ENCODE measurements at regions not wholly inside any gene's neighbourhood (a gene's known extent, or its start where the extent isn't known, plus 50 kb on each side); places are given as distances from the start of the nearest gene placed in this dataset.

DNA sequence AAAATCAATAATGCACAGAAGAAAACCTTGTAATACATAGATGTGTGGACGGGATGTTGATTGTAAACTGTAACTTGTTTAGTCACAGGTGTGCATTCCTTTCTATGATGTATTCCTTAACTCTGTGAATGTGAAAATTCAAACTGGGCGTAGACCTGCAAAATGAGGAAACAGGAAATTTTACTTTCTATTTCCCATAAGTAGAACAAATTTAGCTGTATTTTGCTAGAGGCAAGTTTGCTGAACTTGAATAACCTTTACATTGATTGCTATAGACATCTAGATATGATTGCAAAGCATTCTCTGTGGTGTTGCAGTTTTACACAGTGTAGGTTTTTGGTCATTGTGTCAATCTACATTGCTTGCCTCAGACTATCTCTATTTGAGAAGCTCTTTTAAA lies 368.4 kb upstream of the MAN1A1 start:
- H3K36me3 ChIP-seq: no peaks in the 10 kb centered on the region
- H3K9me3 ChIP-seq: no peaks in the 10 kb centered on the region
- H3K4me1 ChIP-seq: no peaks in the 10 kb centered on the region
- no peak overlapping the region for H3K4me3 ChIP-seq
- no peak overlapping the region for H3K27ac ChIP-seq
- TF ChIP-seq, protein P1, sequence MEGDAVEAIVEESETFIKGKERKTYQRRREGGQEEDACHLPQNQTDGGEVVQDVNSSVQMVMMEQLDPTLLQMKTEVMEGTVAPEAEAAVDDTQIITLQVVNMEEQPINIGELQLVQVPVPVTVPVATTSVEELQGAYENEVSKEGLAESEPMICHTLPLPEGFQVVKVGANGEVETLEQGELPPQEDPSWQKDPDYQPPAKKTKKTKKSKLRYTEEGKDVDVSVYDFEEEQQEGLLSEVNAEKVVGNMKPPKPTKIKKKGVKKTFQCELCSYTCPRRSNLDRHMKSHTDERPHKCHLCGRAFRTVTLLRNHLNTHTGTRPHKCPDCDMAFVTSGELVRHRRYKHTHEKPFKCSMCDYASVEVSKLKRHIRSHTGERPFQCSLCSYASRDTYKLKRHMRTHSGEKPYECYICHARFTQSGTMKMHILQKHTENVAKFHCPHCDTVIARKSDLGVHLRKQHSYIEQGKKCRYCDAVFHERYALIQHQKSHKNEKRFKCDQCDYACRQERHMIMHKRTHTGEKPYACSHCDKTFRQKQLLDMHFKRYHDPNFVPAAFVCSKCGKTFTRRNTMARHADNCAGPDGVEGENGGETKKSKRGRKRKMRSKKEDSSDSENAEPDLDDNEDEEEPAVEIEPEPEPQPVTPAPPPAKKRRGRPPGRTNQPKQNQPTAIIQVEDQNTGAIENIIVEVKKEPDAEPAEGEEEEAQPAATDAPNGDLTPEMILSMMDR (IDR thresholded peaks at IDR 0.05): no peak
- no peaks in the 10 kb centered on the region for H3K27me3 ChIP-seq
- DNase-seq (ENCODE audit: low spot score in 2 of 2): no peak
- intact Hi-C loops (cut with DNase I): no loop called here

DNA sequence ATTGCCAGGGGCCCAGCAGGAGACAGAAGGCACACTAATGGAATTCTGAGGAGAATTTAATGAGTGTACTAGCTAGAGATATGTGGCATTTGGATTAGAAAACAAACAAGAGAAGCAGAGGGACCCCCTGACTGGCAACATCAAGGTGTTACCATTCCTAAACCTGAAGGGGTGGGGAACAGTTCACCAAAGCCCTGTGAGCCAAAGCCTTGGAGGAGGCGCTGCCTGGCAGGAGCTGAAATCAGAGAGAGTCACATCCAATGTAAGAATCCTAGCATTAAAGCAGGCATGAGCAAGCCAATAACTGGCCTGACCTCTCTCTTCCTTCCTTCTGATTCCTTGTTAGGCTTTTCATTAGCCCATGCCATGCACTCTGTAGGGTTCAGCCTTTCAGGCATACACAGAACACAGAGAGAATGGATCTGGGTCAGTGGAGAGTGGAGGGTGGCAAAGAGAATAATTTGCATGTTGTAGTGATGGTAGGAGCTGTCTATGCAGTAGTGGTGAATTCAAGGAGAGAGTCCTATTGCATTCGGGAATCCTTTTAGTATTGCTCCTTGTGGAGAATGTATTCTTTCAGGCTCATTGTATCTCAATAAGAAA lies 367.2 kb upstream of the MAN1A1 start:
- TF ChIP-seq, protein P1 (IDR thresholded peaks at IDR 0.05): no peak
- Histone ChIP-seq H3K27me3 (no peaks in the 10 kb centered on the region), H3K27ac (no peak overlapping the region), H3K36me3 (no peaks in the 10 kb centered on the region), H3K4me3 (no peak overlapping the region), H3K9me3 (no peaks in the 10 kb centered on the region), H3K4me1 (no peaks in the 10 kb centered on the region)
- DNase-seq (ENCODE audit: low spot score in 2 of 2): no peak
- intact Hi-C loops (cut with DNase I): no loop called here

DNA sequence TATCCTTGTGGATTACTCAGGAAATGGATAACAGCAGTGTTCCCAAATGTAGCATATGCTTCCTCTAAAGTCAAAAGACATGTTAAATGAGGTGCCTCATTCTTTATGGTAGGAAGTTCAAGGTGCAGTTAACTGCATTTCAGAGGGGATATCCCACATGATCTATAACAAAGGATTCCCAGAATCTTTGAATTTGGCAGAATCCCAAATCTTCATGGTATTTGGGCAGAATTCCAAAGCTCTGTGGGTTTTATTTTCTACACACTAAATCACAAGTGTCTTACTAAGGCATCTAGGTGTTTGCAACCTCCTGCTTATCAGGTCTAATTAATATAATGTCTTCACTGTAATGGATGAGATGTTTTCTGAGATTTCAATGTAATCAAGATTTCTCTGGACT lies 364.3 kb upstream of the MAN1A1 start:
- Histone ChIP-seq H3K9me3 (no peaks in the 10 kb centered on the region), H3K27ac (no peak overlapping the region), H3K4me3 (no peak overlapping the region), H3K27me3 (no peaks in the 10 kb centered on the region), H3K36me3 (no peaks in the 10 kb centered on the region), H3K4me1 (no peaks in the 10 kb centered on the region)
- DNase-seq (ENCODE audit: low spot score in 2 of 2): no peak
- TF ChIP-seq, protein P1 (IDR thresholded peaks at IDR 0.05): no peak
- intact Hi-C loops (cut with DNase I): no loop called here

DNA sequence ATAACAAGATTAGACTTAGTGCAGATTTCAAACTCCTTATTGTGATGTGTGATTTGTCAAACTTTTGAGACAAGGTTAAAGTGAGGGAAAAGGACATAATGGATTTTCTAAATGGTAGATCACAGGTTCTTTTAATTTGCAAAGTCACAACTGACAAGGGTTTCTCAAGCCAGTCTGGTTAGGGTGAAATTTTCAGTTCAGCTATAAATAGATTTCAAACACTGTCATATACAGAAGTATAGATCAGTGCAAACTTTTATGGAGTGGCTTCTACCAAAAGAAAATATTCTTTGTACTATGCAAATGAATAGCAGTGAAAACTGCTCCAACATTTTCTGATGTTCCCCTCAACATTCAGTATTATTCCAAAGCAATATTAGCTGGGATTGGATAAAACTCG lies 337.1 kb upstream of the MAN1A1 start:
- no peak for DNase-seq (ENCODE audit: low spot score in 2 of 2)
- Histone ChIP-seq H3K27ac (no peak overlapping the region), H3K36me3 (no peaks in the 10 kb centered on the region), H3K27me3 (no peaks in the 10 kb centered on the region), H3K4me3 (no peak overlapping the region), H3K9me3 (no peaks in the 10 kb centered on the region), H3K4me1 (no peaks in the 10 kb centered on the region)
- TF ChIP-seq, protein P1 (IDR thresholded peaks at IDR 0.05): no peak
- intact Hi-C loops (cut with DNase I): no loop called here

DNA sequence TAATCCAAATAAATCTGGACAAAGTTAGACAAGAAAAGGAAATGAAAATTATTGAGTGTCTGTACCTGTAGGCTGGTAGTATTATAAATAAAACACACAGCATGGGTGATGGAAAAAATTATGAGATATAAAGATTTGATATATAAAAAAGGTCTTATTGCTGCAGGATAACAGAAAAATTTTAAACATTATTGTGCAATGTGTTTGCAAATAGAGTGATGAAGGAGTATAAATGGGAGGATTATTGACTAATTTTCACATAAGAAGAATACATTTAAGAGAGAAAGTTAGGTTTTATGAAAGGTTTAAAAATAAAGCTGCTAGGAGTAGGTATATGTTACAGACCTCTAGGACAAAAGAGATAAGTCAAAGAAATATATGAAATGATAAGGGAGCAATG lies 336.7 kb upstream of the MAN1A1 start:
- intact Hi-C loops (cut with DNase I): no loop called here
- DNase-seq (ENCODE audit: low spot score in 2 of 2): no peak
- H3K27ac ChIP-seq: no peak overlapping the region
- H3K9me3 ChIP-seq: no peaks in the 10 kb centered on the region
- TF ChIP-seq, protein P1 (IDR thresholded peaks at IDR 0.05): no peak
- no peaks in the 10 kb centered on the region for H3K4me1 ChIP-seq
- H3K36me3 ChIP-seq: no peaks in the 10 kb centered on the region
- no peak overlapping the region for H3K4me3 ChIP-seq
- no peaks in the 10 kb centered on the region for H3K27me3 ChIP-seq

DNA sequence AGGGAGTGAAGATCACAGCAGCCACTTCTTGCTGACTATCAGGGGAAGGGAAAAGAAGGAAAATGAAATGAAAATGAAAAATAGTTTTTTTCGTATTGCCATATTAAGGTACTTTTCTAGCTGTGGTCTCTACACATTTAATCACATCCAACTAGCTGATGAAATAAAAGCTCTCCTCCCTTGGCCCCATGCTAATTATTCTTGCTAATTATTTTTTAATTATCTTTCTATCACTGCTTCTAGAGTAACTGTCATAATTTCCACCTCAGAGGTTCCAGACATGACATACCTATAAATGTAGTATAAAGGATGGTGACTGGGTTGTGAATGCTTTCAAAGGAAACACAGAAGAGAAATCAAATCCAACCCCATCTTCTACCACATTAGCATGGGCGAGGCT lies 334.1 kb upstream of the MAN1A1 start:
- intact Hi-C loops (cut with DNase I): no loop called here
- no peaks in the 10 kb centered on the region for H3K36me3 ChIP-seq
- TF ChIP-seq, protein P1 (IDR thresholded peaks at IDR 0.05): no peak

More for the DNA sequence above, 334.1 kb upstream of the MAN1A1 start:
- H3K4me1 ChIP-seq: no peaks in the 10 kb centered on the region
- no peaks in the 10 kb centered on the region for H3K9me3 ChIP-seq
- H3K27ac ChIP-seq: no peak overlapping the region
- no peak overlapping the region for H3K4me3 ChIP-seq
- no peaks in the 10 kb centered on the region for H3K27me3 ChIP-seq
- no peak for DNase-seq (ENCODE audit: low spot score in 2 of 2)

Measured in ascending aorta (tissue), 2 donors.